WTC11 (cell line): ENCODE measurements at regions not wholly inside any gene's neighbourhood (a gene's known extent, or its start where the extent isn't known, plus 50 kb on each side); places are given as distances from the start of the nearest gene placed in this dataset.

ENCODE experiments used
- ATAC-seq: fragments of 200-7000 bp; cut with Tn5 transposase; 2 replicates; pipeline ENCODE4 v1.10.0; 2021; ENCODE audit warnings: mild to moderate bottlenecking, moderate library complexity
- CTCF ChIA-PET: fragments of 300-600 bp; sonication (Branson Sonifier 250); formaldehyde crosslinking; loops from one replicate; lab custom pipeline; 2021; ENCODE audit warnings: antibody characterized with exemption; lab: Charles Lee
- POLR2A ChIA-PET: fragments of 350-600 bp; sonication (Branson Sonifier 250); formaldehyde crosslinking; loops from one replicate; lab custom pipeline; 2021; ENCODE audit warnings: antibody characterized with exemption; lab: Charles Lee
- DNase-seq: peaks from one replicate; pipeline ENCODE4 v3.0.0; 2021; ENCODE audit warnings: low spot score
- H3K27ac Mint-ChIP-seq: 2 replicates; pipeline ENCODE4 v1.8.0; 2021; ENCODE audit warnings: mixed read lengths
- H3K27me3 Mint-ChIP-seq: 2 replicates; pipeline ENCODE4 v1.8.0; 2021; ENCODE audit warnings: low read depth, mild to moderate bottlenecking, moderate library complexity, mixed read lengths
- H3K36me3 Mint-ChIP-seq: 2 replicates; pipeline ENCODE4 v1.8.0; 2021; ENCODE audit warnings: mixed read lengths
- H3K4me1 Mint-ChIP-seq: 2 replicates; pipeline ENCODE4 v1.8.0; 2022; ENCODE audit warnings: mixed read lengths
- H3K4me3 Mint-ChIP-seq: 2 replicates; pipeline ENCODE4 v1.8.0; 2021; ENCODE audit warnings: mild to moderate bottlenecking, moderate library complexity, mixed read lengths
- H3K9me3 Mint-ChIP-seq: 2 replicates; pipeline ENCODE4 v1.8.0; 2021; ENCODE audit warnings: mixed read lengths
- ARID4B ChIP-seq: sonication (generic); formaldehyde crosslinking; IDR thresholded peaks from 2 replicates; pipeline ENCODE4 v1.8.0; 2023; ENCODE audit warnings: missing genetic modification reagents, mild to moderate bottlenecking, borderline replicate concordance
- ATF1 ChIP-seq: sonication (generic); formaldehyde crosslinking; IDR thresholded peaks from 2 replicates; pipeline ENCODE4 v1.8.1; 2023; ENCODE audit warnings: mild to moderate bottlenecking, moderate library complexity, missing genetic modification reagents
- CDX4 ChIP-seq: fragments of 250-450 bp; sonication (Bioruptor Pico); IDR thresholded peaks from 2 replicates; pipeline ENCODE4 v1.9.0; 2021; ENCODE audit warnings: moderate library complexity, mild to moderate bottlenecking, inconsistent platforms, borderline replicate concordance
- CREM ChIP-seq: sonication (generic); formaldehyde crosslinking; IDR thresholded peaks from 2 replicates; pipeline ENCODE4 v1.8.1; 2022; ENCODE audit warnings: mild to moderate bottlenecking, missing genetic modification reagents, moderate library complexity
- ESRRA ChIP-seq: sonication (generic); formaldehyde crosslinking; IDR thresholded peaks from 2 replicates; pipeline ENCODE4 v1.8.1; 2022; ENCODE audit warnings: mild to moderate bottlenecking, missing genetic modification reagents, borderline replicate concordance
- FOXJ3 ChIP-seq: sonication (generic); formaldehyde crosslinking; IDR thresholded peaks from 2 replicates; pipeline ENCODE4 v1.9.0; 2021; ENCODE audit warnings: missing genetic modification reagents, mild to moderate bottlenecking, borderline replicate concordance
- GTF2I ChIP-seq: fragments of 250-450 bp; sonication (Bioruptor Pico); conservative IDR thresholded peaks from 2 replicates; pipeline ENCODE4 v1.4.0; 2021; ENCODE audit warnings: mild to moderate bottlenecking
- HMGA2 ChIP-seq: fragments of 250-450 bp; sonication (Bioruptor Pico); IDR thresholded peaks from 2 replicates; pipeline ENCODE4 v1.4.0; 2021; ENCODE audit warnings: mild to moderate bottlenecking, moderate library complexity
- JAZF1 ChIP-seq: fragments of 250-450 bp; sonication (Bioruptor Pico); IDR thresholded peaks from 2 replicates; pipeline ENCODE4 v1.9.0; 2021; ENCODE audit warnings: moderate library complexity, mild to moderate bottlenecking, inconsistent platforms
- KAT7 ChIP-seq: sonication (generic); formaldehyde crosslinking; IDR thresholded peaks from 2 replicates; pipeline ENCODE4 v1.8.1; 2023; ENCODE audit warnings: missing genetic modification reagents, mild to moderate bottlenecking, borderline replicate concordance
- MAX ChIP-seq: sonication (generic); formaldehyde crosslinking; IDR thresholded peaks from 2 replicates; pipeline ENCODE4 v1.8.0; 2022; ENCODE audit warnings: mild to moderate bottlenecking, missing genetic modification reagents
- NFE2L1 ChIP-seq: sonication (generic); formaldehyde crosslinking; IDR thresholded peaks from 2 replicates; pipeline ENCODE4 v1.8.1; 2023; ENCODE audit warnings: missing genetic modification reagents
- NFYB ChIP-seq: sonication (generic); formaldehyde crosslinking; conservative IDR thresholded peaks from 2 replicates; pipeline ENCODE4 v1.8.0; 2022; ENCODE audit warnings: low read depth, missing genetic modification reagents
- NR1H2 ChIP-seq: sonication (generic); formaldehyde crosslinking; IDR thresholded peaks from 2 replicates; pipeline ENCODE4 v1.9.0; 2021; ENCODE audit warnings: mild to moderate bottlenecking, moderate library complexity, missing genetic modification reagents
- NR2C2 ChIP-seq: sonication (generic); formaldehyde crosslinking; IDR thresholded peaks from 2 replicates; pipeline ENCODE4 v1.8.0; 2022; ENCODE audit warnings: mild to moderate bottlenecking, missing genetic modification reagents
- OVOL2 ChIP-seq: fragments of 250-450 bp; sonication (Bioruptor Pico); IDR thresholded peaks from 2 replicates; pipeline ENCODE4 v1.9.0; 2021; ENCODE audit warnings: mild to moderate bottlenecking, borderline replicate concordance
- SMAD4 ChIP-seq: sonication (generic); formaldehyde crosslinking; IDR thresholded peaks from 2 replicates; pipeline ENCODE4 v1.8.0; 2022; ENCODE audit warnings: mild to moderate bottlenecking, missing genetic modification reagents
- ZNF121 ChIP-seq: sonication (generic); formaldehyde crosslinking; IDR thresholded peaks from 2 replicates; pipeline ENCODE4 v1.8.0; 2023; ENCODE audit warnings: missing genetic modification reagents
- ZNF138 ChIP-seq: sonication (generic); formaldehyde crosslinking; conservative IDR thresholded peaks from 2 replicates; pipeline ENCODE4 v1.8.1; 2022; ENCODE audit warnings: mild to moderate bottlenecking, moderate library complexity, missing genetic modification reagents
- ZNF532 ChIP-seq: fragments of 250-450 bp; sonication (Bioruptor Pico); IDR thresholded peaks from 2 replicates; pipeline ENCODE4 v1.9.0; 2021; ENCODE audit warnings: mild to moderate bottlenecking, borderline replicate concordance
- ZSCAN18 ChIP-seq: fragments of 250-450 bp; sonication (Bioruptor Pico); IDR thresholded peaks from 2 replicates; pipeline ENCODE4 v2.1.2; 2022; ENCODE audit warnings: mild to moderate bottlenecking, moderate library complexity

- no peaks in the 10 kb centered on the region for H3K27me3 Mint-ChIP-seq
- H3K36me3 Mint-ChIP-seq: no peaks in the 10 kb centered on the region
- no peak for ATAC-seq
- no peak for TF ChIP-seq NFE2L1
- TF ChIP-seq ARID4B: no peak
- no peak for TF ChIP-seq NR1H2 (CRISPR knock-in tag)
- no peak for TF ChIP-seq HMGA2 (CRISPR knock-in tag)
- no peak for TF ChIP-seq CREM (CRISPR knock-in tag)
- TF ChIP-seq ZNF121 (CRISPR knock-in tag): no peak
- no peak for TF ChIP-seq ZSCAN18 (CRISPR knock-in tag)
- TF ChIP-seq OVOL2 (CRISPR knock-in tag): no peak
- TF ChIP-seq NFYB (CRISPR knock-in tag): no peak
- no peak for TF ChIP-seq ZNF138 (CRISPR knock-in tag)
- no peak for TF ChIP-seq JAZF1 (CRISPR knock-in tag)
- no peak for TF ChIP-seq ATF1 (CRISPR knock-in tag)
- no peak for TF ChIP-seq NR2C2
- TF ChIP-seq SMAD4 (CRISPR knock-in tag): no peak
- TF ChIP-seq, all 79 proteins: peak for 0
- no peak for DNase-seq
- CTCF ChIA-PET: no interaction called here
- H3K27ac Mint-ChIP-seq: no peak overlapping the region
- POLR2A ChIA-PET: no interaction called here
- H3K4me1 Mint-ChIP-seq: no peaks in the 10 kb centered on the region
- H3K9me3 Mint-ChIP-seq: no peaks in the 10 kb centered on the region
- no peak overlapping the region for H3K4me3 Mint-ChIP-seq
These were observed 127.9 kb downstream of the DLEU7 start for GRCh38 chr13:50715402-50716146.

GRCh38 chr13:50720861-50721671 is 122.4 kb downstream of the DLEU7 start:
- ChIA-PET CTCF (no interaction called here), POLR2A (no interaction called here)
- no peaks in the 10 kb centered on the region for H3K36me3 Mint-ChIP-seq
- DNase-seq: no peak
- TF ChIP-seq HMGA2 (CRISPR knock-in tag) (peak; percentile 91), ESRRA (CRISPR knock-in tag) (no peak)
- H3K27me3 Mint-ChIP-seq: no peaks in the 10 kb centered on the region
- no peaks in the 10 kb centered on the region for H3K4me1 Mint-ChIP-seq
- no peak overlapping the region for H3K27ac Mint-ChIP-seq
- no peaks in the 10 kb centered on the region for H3K9me3 Mint-ChIP-seq
- ATAC-seq: no peak
- no peak overlapping the region for H3K4me3 Mint-ChIP-seq

- Mint-ChIP-seq H3K36me3 (no peaks in the 10 kb centered on the region), H3K4me1 (no peaks in the 10 kb centered on the region), H3K4me3 (no peak overlapping the region), H3K27me3 (no peaks in the 10 kb centered on the region), H3K9me3 (no peaks in the 10 kb centered on the region), H3K27ac (no peak overlapping the region)
- ATAC-seq (no peak), DNase-seq (no peak)
- ChIA-PET POLR2A (no interaction called here), CTCF (no interaction called here)
- no peak for TF ChIP-seq OVOL2 (CRISPR knock-in tag)
- no peak for TF ChIP-seq ZNF532
- no peak for TF ChIP-seq FOXJ3
- TF ChIP-seq CDX4 (CRISPR knock-in tag): no peak
- no peak for TF ChIP-seq GTF2I (CRISPR knock-in tag)
- no peak for TF ChIP-seq MAX (CRISPR knock-in tag)
- no peak for TF ChIP-seq KAT7 (CRISPR knock-in tag)
These were observed 121.9 kb downstream of the DLEU7 start for GRCh38 chr13:50721672-50721992.
